ENCODE measurements at regions not wholly inside any gene's neighbourhood (a gene's known extent, or its start where the extent isn't known, plus 50 kb on each side); places are given as distances from the start of the nearest gene placed in this dataset.

GRCh38 chr7:115883629-115884028, 146.9 kb downstream of the TFEC start:
- Mint-ChIP-seq H3K9me3 (no peaks in the 10 kb centered on the region), H3K4me1 (no peaks in the 10 kb centered on the region), H3K27me3 (peaks cover 0 to 2% of the 10 kb centered on the region in 2 donors), H3K27ac (no peak overlapping the region), H3K4me3 (no peak overlapping the region), H3K36me3 (no peaks in the 10 kb centered on the region)
- Histone ChIP-seq H3K9me3 (ENCODE audit: low read length) (no peaks in the 10 kb centered on the region), H3K27ac (ENCODE audit: low read depth, low read length) (no peak overlapping the region), H3K36me3 (ENCODE audit: insufficient read depth, low read length) (no peaks in the 10 kb centered on the region), H3K4me3 (ENCODE audit: low read length) (no peak overlapping the region), H3K27me3 (ENCODE audit: insufficient read depth, low read length, poor library complexity, severe bottlenecking) (no peaks in the 10 kb centered on the region), H3K4me1 (ENCODE audit: insufficient read depth, low read length) (no peaks in the 10 kb centered on the region)
- DNase-seq: no peak
- ChIA-PET POLR2A (no interaction called here), CTCF (no interaction called here)

- no peaks in the 10 kb centered on the region for H3K4me1 Mint-ChIP-seq
- no peaks in the 10 kb centered on the region for H3K9me3 Mint-ChIP-seq
- no peak overlapping the region for H3K27ac ChIP-seq (ENCODE audit: low read depth, low read length)
- H3K9me3 ChIP-seq (ENCODE audit: low read length): no peaks in the 10 kb centered on the region
- no peak overlapping the region for H3K27ac Mint-ChIP-seq
- H3K4me1 ChIP-seq (ENCODE audit: insufficient read depth, low read length): no peaks in the 10 kb centered on the region
- POLR2A ChIA-PET: no interaction called here
- no peak for DNase-seq
- H3K36me3 Mint-ChIP-seq: no peaks in the 10 kb centered on the region
- H3K36me3 ChIP-seq (ENCODE audit: insufficient read depth, low read length): no peaks in the 10 kb centered on the region
- H3K4me3 Mint-ChIP-seq: no peak overlapping the region
- CTCF ChIA-PET: no interaction called here
- no peak overlapping the region for H3K4me3 ChIP-seq (ENCODE audit: low read length)
- no peaks in the 10 kb centered on the region for H3K27me3 ChIP-seq (ENCODE audit: insufficient read depth, low read length, poor library complexity, severe bottlenecking)
- H3K27me3 Mint-ChIP-seq: peaks cover 0 to 2% of the 10 kb centered on the region in 2 donors
Observed at GRCh38 chr7:115881476-115881875, 149.1 kb downstream of the TFEC start.

GRCh38 chr7:115879171-115879570, 151.4 kb downstream of the TFEC start:
- no peaks in the 10 kb centered on the region for H3K9me3 ChIP-seq (ENCODE audit: low read length)
- CTCF ChIA-PET: no interaction called here
- H3K9me3 Mint-ChIP-seq: no peaks in the 10 kb centered on the region

GRCh38 chr7:115869801-115870200, 160.8 kb downstream of the TFEC start:
- no peak overlapping the region for H3K27ac Mint-ChIP-seq
- no peak overlapping the region for H3K27ac ChIP-seq (ENCODE audit: low read depth, low read length)
- no peak for DNase-seq
- no peak overlapping the region for H3K4me3 ChIP-seq (ENCODE audit: low read length)
- H3K36me3 Mint-ChIP-seq: no peaks in the 10 kb centered on the region
- ChIA-PET CTCF (no interaction called here), POLR2A (no interaction called here)
- H3K27me3 ChIP-seq (ENCODE audit: insufficient read depth, low read length, poor library complexity, severe bottlenecking): no peaks in the 10 kb centered on the region
- H3K4me1 Mint-ChIP-seq: no peaks in the 10 kb centered on the region
- H3K4me1 ChIP-seq (ENCODE audit: insufficient read depth, low read length): no peaks in the 10 kb centered on the region
- no peaks in the 10 kb centered on the region for H3K9me3 Mint-ChIP-seq
- no peak overlapping the region for H3K4me3 Mint-ChIP-seq
- H3K27me3 Mint-ChIP-seq: peaks cover 3 to 14% of the 10 kb centered on the region in 2 donors
- H3K9me3 ChIP-seq (ENCODE audit: low read length): no peaks in the 10 kb centered on the region
- H3K36me3 ChIP-seq (ENCODE audit: insufficient read depth, low read length): no peaks in the 10 kb centered on the region

More at GRCh38 chr7:115879171-115879570, 151.4 kb downstream of the TFEC start:
- POLR2A ChIA-PET: no interaction called here
- no peak for DNase-seq
- Histone ChIP-seq H3K27ac (ENCODE audit: low read depth, low read length) (no peak overlapping the region), H3K27me3 (ENCODE audit: insufficient read depth, low read length, poor library complexity, severe bottlenecking) (no peaks in the 10 kb centered on the region), H3K4me3 (ENCODE audit: low read length) (no peak overlapping the region), H3K36me3 (ENCODE audit: insufficient read depth, low read length) (no peaks in the 10 kb centered on the region), H3K4me1 (ENCODE audit: insufficient read depth, low read length) (no peaks in the 10 kb centered on the region)
- Mint-ChIP-seq H3K36me3 (no peaks in the 10 kb centered on the region), H3K27me3 (peaks cover 0 to 2% of the 10 kb centered on the region in 2 donors), H3K27ac (no peak overlapping the region), H3K4me3 (no peak overlapping the region), H3K4me1 (no peaks in the 10 kb centered on the region)

GRCh38 chr7:115869190-115869589, 161.4 kb downstream of the TFEC start:
- Mint-ChIP-seq H3K4me1 (no peaks in the 10 kb centered on the region), H3K27ac (no peak overlapping the region), H3K27me3 (peaks cover 3 to 16% of the 10 kb centered on the region in 2 donors), H3K9me3 (no peaks in the 10 kb centered on the region), H3K36me3 (no peaks in the 10 kb centered on the region), H3K4me3 (no peak overlapping the region)
- Histone ChIP-seq H3K27me3 (ENCODE audit: insufficient read depth, low read length, poor library complexity, severe bottlenecking) (no peaks in the 10 kb centered on the region), H3K36me3 (ENCODE audit: insufficient read depth, low read length) (no peaks in the 10 kb centered on the region), H3K27ac (ENCODE audit: low read depth, low read length) (no peak overlapping the region), H3K4me3 (ENCODE audit: low read length) (no peak overlapping the region), H3K9me3 (ENCODE audit: low read length) (no peaks in the 10 kb centered on the region), H3K4me1 (ENCODE audit: insufficient read depth, low read length) (no peaks in the 10 kb centered on the region)
- DNase-seq: no peak
- CTCF ChIA-PET: no interaction called here
- POLR2A ChIA-PET: no interaction called here

- CTCF ChIA-PET: no interaction called here
- no peaks in the 10 kb centered on the region for H3K9me3 Mint-ChIP-seq
- peaks cover 3 to 16% of the 10 kb centered on the region in 2 donors for H3K27me3 Mint-ChIP-seq
- H3K27me3 ChIP-seq (ENCODE audit: insufficient read depth, low read length, poor library complexity, severe bottlenecking): no peaks in the 10 kb centered on the region
- H3K9me3 ChIP-seq (ENCODE audit: low read length): no peaks in the 10 kb centered on the region
- no peak for DNase-seq
- no peaks in the 10 kb centered on the region for H3K36me3 Mint-ChIP-seq
- no peaks in the 10 kb centered on the region for H3K36me3 ChIP-seq (ENCODE audit: insufficient read depth, low read length)
- no peak overlapping the region for H3K27ac Mint-ChIP-seq
- H3K27ac ChIP-seq (ENCODE audit: low read depth, low read length): no peak overlapping the region
- POLR2A ChIA-PET: no interaction called here
- no peaks in the 10 kb centered on the region for H3K4me1 ChIP-seq (ENCODE audit: insufficient read depth, low read length)
- no peak overlapping the region for H3K4me3 Mint-ChIP-seq
- H3K4me1 Mint-ChIP-seq: no peaks in the 10 kb centered on the region
- H3K4me3 ChIP-seq (ENCODE audit: low read length): no peak overlapping the region
Observed at GRCh38 chr7:115868369-115868768, 162.2 kb downstream of the TFEC start.

- H3K4me1 Mint-ChIP-seq: no peaks in the 10 kb centered on the region
- Histone ChIP-seq H3K4me3 (ENCODE audit: low read length) (no peak overlapping the region), H3K36me3 (ENCODE audit: insufficient read depth, low read length) (no peaks in the 10 kb centered on the region), H3K27me3 (ENCODE audit: insufficient read depth, low read length, poor library complexity, severe bottlenecking) (no peaks in the 10 kb centered on the region), H3K4me1 (ENCODE audit: insufficient read depth, low read length) (no peaks in the 10 kb centered on the region), H3K27ac (ENCODE audit: low read depth, low read length) (no peak overlapping the region), H3K9me3 (ENCODE audit: low read length) (no peaks in the 10 kb centered on the region)
- H3K36me3 Mint-ChIP-seq: no peaks in the 10 kb centered on the region
- no peak for DNase-seq
- CTCF ChIA-PET: no interaction called here
- POLR2A ChIA-PET: no interaction called here
- H3K9me3 Mint-ChIP-seq: no peaks in the 10 kb centered on the region
- H3K27me3 Mint-ChIP-seq: peaks cover 0 to 13% of the 10 kb centered on the region in 2 donors
- H3K27ac Mint-ChIP-seq: no peak overlapping the region
- H3K4me3 Mint-ChIP-seq: no peak overlapping the region
Observed at GRCh38 chr7:115864082-115864481, 166.5 kb downstream of the TFEC start.

- H3K27ac ChIP-seq (ENCODE audit: low read depth, low read length): no peak overlapping the region
- H3K27me3 ChIP-seq (ENCODE audit: insufficient read depth, low read length, poor library complexity, severe bottlenecking): no peaks in the 10 kb centered on the region
- no peaks in the 10 kb centered on the region for H3K36me3 ChIP-seq (ENCODE audit: insufficient read depth, low read length)
- no peaks in the 10 kb centered on the region for H3K9me3 ChIP-seq (ENCODE audit: low read length)
- peaks cover 0 to 2% (median 0%) of the 10 kb centered on the region in 5 donors for H3K9me3 Mint-ChIP-seq
- no peaks in the 10 kb centered on the region for H3K36me3 Mint-ChIP-seq
- no peaks in the 10 kb centered on the region for H3K4me1 ChIP-seq (ENCODE audit: insufficient read depth, low read length)
- H3K4me3 ChIP-seq (ENCODE audit: low read length): no peak overlapping the region
- no peak overlapping the region for H3K27ac Mint-ChIP-seq
- ChIA-PET POLR2A (no interaction called here), CTCF (interaction anchor here (0.9 to 1.8 kb wide), 4 partner anchors 18 to 1771 kb away, joined by 3 to 7 read pairs (median 3); no protein-coding TSS in a partner anchor)
- peaks cover 2 to 5% of the 10 kb centered on the region in 2 donors for H3K27me3 Mint-ChIP-seq
- DNase-seq: peak in 1 of 5 donors; percentile 1
- no peaks in the 10 kb centered on the region for H3K4me1 Mint-ChIP-seq
- no peak overlapping the region for H3K4me3 Mint-ChIP-seq
Observed at GRCh38 chr7:115851291-115851690, 179.3 kb downstream of the TFEC start.

GRCh38 chr7:115850774-115851173, 179.8 kb downstream of the TFEC start:
- Mint-ChIP-seq H3K27me3 (peaks cover 2 to 5% of the 10 kb centered on the region in 2 donors), H3K36me3 (no peaks in the 10 kb centered on the region), H3K27ac (no peak overlapping the region), H3K4me3 (no peak overlapping the region), H3K9me3 (peaks cover 0 to 2% (median 0%) of the 10 kb centered on the region in 5 donors), H3K4me1 (no peaks in the 10 kb centered on the region)
- Histone ChIP-seq H3K4me3 (ENCODE audit: low read length) (no peak overlapping the region), H3K27me3 (ENCODE audit: insufficient read depth, low read length, poor library complexity, severe bottlenecking) (no peaks in the 10 kb centered on the region), H3K9me3 (ENCODE audit: low read length) (no peaks in the 10 kb centered on the region), H3K36me3 (ENCODE audit: insufficient read depth, low read length) (no peaks in the 10 kb centered on the region), H3K27ac (ENCODE audit: low read depth, low read length) (no peak overlapping the region), H3K4me1 (ENCODE audit: insufficient read depth, low read length) (no peaks in the 10 kb centered on the region)
- DNase-seq: no peak
- CTCF ChIA-PET: interaction anchor here (0.9 to 1.8 kb wide), 4 partner anchors 18 to 1771 kb away, joined by 3 to 7 read pairs (median 3); no protein-coding TSS in a partner anchor
- POLR2A ChIA-PET: no interaction called here

Data from CD8-positive, alpha-beta memory T cell (primary cell).